Breast epithelium (tissue), 3 donors: ENCODE measurements at regions not wholly inside any gene's neighbourhood (a gene's known extent, or its start where the extent isn't known, plus 50 kb on each side); places are given as distances from the start of the nearest gene placed in this dataset.

Source experiments
- POLR2A ChIP-seq: fragments of 450-650 bp; IDR thresholded peaks from one replicate; pipeline ENCODE4 v1.6.1; 2016; ENCODE audit warnings: antibody characterized with exemption, mild to moderate bottlenecking, moderate library complexity
- POLR2AphosphoS5 ChIP-seq, 3 donors: sonication (generic); formaldehyde crosslinking; IDR thresholded peaks; one replicate each; pipeline ENCODE4 v1.6.1; 2017; ENCODE audit warnings: antibody characterized with exemption in 3 of 3
- TF ChIP-seq, protein P1 (sequence below), 3 donors: fragments of 450-650 bp; IDR thresholded peaks; one replicate each; pipeline ENCODE4 v1.5.1; 2016 to 2017; ENCODE audit warnings: antibody characterized with exemption in 3 of 3, mild to moderate bottlenecking in 3 of 3, moderate library complexity in 3 of 3

DNA sequence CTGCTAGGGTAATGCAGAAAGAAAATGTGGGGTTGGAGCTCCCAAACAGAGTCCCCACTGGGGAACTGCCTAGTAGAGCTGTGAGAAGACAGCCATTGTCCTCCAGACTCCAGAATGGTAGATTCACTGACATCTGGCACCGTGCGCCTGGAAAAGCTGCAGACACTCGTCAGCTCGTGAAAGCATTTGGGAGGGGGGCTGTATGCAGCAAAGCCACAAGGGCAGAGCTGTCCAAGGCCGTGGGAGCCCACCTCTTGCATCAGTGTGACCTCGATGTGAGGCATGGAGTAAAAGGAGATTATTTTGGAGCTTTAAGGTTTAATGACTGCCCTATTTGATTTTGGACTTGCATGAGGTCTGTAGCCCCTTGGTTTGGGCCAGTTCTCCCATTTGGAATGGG is 242.9 kb downstream of the VGLL3 start:
- TF ChIP-seq, protein P1, sequence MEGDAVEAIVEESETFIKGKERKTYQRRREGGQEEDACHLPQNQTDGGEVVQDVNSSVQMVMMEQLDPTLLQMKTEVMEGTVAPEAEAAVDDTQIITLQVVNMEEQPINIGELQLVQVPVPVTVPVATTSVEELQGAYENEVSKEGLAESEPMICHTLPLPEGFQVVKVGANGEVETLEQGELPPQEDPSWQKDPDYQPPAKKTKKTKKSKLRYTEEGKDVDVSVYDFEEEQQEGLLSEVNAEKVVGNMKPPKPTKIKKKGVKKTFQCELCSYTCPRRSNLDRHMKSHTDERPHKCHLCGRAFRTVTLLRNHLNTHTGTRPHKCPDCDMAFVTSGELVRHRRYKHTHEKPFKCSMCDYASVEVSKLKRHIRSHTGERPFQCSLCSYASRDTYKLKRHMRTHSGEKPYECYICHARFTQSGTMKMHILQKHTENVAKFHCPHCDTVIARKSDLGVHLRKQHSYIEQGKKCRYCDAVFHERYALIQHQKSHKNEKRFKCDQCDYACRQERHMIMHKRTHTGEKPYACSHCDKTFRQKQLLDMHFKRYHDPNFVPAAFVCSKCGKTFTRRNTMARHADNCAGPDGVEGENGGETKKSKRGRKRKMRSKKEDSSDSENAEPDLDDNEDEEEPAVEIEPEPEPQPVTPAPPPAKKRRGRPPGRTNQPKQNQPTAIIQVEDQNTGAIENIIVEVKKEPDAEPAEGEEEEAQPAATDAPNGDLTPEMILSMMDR (IDR thresholded peaks at IDR 0.05): no peak
- TF ChIP-seq POLR2A (no peak), POLR2AphosphoS5 (IDR thresholded peaks at IDR 0.05) (no peak)
